NB4 (cell line): ENCODE measurements at regions not wholly inside any gene's neighbourhood (a gene's known extent, or its start where the extent isn't known, plus 50 kb on each side); places are given as distances from the start of the nearest gene placed in this dataset.

Source experiments
- DNase-seq: peaks from one replicate; pipeline ENCODE4 v3.0.0; 2010; ENCODE audit warnings: low read depth
- H3K4me3 ChIP-seq: one replicate; pipeline ENCODE4 v1.5.1; 2011; ENCODE audit warnings: mild to moderate bottlenecking, low read depth, low read length, moderate library complexity
- MYC ChIP-seq: IDR thresholded peaks from 2 replicates; pipeline ENCODE4 v1.6.1; 2011; ENCODE audit warnings: low read depth, low read length
- POLR2A ChIP-seq: IDR thresholded peaks from 2 replicates; pipeline ENCODE4 v1.6.1; 2011; ENCODE audit warnings: mild to moderate bottlenecking; ENCODE audit not compliant: insufficient read length; ENCODE audit errors: extremely low read depth
- TF ChIP-seq, protein P1 (sequence below): IDR thresholded peaks from 2 replicates; pipeline ENCODE4 v1.6.1; 2011; ENCODE audit warnings: low read depth, low read length
- TF ChIP-seq, protein P2 (sequence below): IDR thresholded peaks from one replicate; pipeline ENCODE4 v1.5.1; 2012; ENCODE audit warnings: low read depth, low read length

- peak; percentile 7 for DNase-seq
- no peak for TF ChIP-seq MYC
- TF ChIP-seq POLR2A: no peak
- TF ChIP-seq, protein P1, sequence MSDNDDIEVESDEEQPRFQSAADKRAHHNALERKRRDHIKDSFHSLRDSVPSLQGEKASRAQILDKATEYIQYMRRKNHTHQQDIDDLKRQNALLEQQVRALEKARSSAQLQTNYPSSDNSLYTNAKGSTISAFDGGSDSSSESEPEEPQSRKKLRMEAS: no peak
- TF ChIP-seq, protein P2, sequence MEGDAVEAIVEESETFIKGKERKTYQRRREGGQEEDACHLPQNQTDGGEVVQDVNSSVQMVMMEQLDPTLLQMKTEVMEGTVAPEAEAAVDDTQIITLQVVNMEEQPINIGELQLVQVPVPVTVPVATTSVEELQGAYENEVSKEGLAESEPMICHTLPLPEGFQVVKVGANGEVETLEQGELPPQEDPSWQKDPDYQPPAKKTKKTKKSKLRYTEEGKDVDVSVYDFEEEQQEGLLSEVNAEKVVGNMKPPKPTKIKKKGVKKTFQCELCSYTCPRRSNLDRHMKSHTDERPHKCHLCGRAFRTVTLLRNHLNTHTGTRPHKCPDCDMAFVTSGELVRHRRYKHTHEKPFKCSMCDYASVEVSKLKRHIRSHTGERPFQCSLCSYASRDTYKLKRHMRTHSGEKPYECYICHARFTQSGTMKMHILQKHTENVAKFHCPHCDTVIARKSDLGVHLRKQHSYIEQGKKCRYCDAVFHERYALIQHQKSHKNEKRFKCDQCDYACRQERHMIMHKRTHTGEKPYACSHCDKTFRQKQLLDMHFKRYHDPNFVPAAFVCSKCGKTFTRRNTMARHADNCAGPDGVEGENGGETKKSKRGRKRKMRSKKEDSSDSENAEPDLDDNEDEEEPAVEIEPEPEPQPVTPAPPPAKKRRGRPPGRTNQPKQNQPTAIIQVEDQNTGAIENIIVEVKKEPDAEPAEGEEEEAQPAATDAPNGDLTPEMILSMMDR: no peak
- no peak overlapping the region for H3K4me3 ChIP-seq
These were observed 109.8 kb upstream of the SLC25A48 start for GRCh38 chr5:135724617-135725016.

GRCh38 chr5:135723491-135723890, 111.0 kb upstream of the SLC25A48 start:
- H3K4me3 ChIP-seq: no peak overlapping the region
- no peak for DNase-seq
- TF ChIP-seq, protein P1: no peak
- no peak for TF ChIP-seq POLR2A
- TF ChIP-seq, protein P2: no peak
- no peak for TF ChIP-seq MYC

GRCh38 chr5:135721548-135722090, 112.8 kb upstream of the SLC25A48 start:
- DNase-seq: no peak
- TF ChIP-seq, protein P2: no peak
- TF ChIP-seq MYC: no peak
- TF ChIP-seq, protein P1: no peak
- no peak for TF ChIP-seq POLR2A
- H3K4me3 ChIP-seq: no peak overlapping the region

GRCh38 chr5:135720191-135720590, 114.3 kb upstream of the SLC25A48 start:
- DNase-seq: no peak
- TF ChIP-seq MYC: no peak
- TF ChIP-seq, protein P1: no peak
- TF ChIP-seq, protein P2: no peak
- TF ChIP-seq POLR2A: no peak
- no peak overlapping the region for H3K4me3 ChIP-seq

DNA sequence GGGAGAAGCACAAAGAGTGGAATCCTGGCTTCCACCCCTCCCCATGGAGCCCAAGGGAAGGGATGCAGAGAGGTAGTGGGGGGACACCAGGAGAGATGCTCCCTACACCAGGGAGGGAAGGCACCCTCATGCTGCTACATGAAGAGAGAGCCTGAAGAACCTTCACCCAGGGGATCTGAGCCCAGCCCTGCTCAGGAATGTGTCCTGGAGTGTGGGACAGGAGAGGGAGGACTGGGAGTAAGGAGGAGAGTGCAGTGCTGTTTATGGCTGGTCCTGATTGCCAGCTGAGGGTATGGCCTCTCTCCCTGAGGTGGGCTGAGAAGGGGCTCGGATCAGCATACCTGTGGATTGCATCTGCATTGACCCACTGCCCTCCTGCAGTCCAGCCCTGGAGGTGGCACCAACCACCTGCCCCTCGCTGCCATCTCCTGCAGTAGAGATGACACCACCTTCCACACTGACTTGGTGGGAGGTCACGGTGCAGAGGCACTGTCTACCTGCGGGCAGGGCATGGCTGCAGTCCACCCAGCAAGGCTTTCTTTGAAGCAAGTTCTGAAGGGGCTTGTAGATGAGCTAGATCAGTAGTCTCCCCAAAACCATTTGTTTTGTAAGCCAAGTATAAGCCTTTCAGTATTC, 114.9 kb upstream of the SLC25A48 start:
- H3K4me3 ChIP-seq: no peak overlapping the region
- no peak for DNase-seq
- TF ChIP-seq, protein P2: no peak
- TF ChIP-seq, protein P1: no peak
- no peak for TF ChIP-seq MYC
- no peak for TF ChIP-seq POLR2A
